ENCODE measurements at regions not wholly inside any gene's neighbourhood (a gene's known extent, or its start where the extent isn't known, plus 50 kb on each side); places are given as distances from the start of the nearest gene placed in this dataset.

- TF ChIP-seq POLR2A (IDR thresholded peaks at IDR 0.05; ENCODE audit: low read depth, low read length), result no peak
- no peak for TF ChIP-seq BHLHE40 (IDR thresholded peaks at IDR 0.05; ENCODE audit: borderline replicate concordance in 1 of 2, low read depth in 2 of 2, low read length in 1 of 2)
- TF ChIP-seq EZH2 (IDR thresholded peaks at IDR 0.05; ENCODE audit: borderline replicate concordance, control insufficient read depth, low read depth, low read length), result no peak
- TF ChIP-seq TCF7 (IDR thresholded peaks at IDR 0.05; ENCODE audit: borderline replicate concordance), result no peak
- TF ChIP-seq, protein P1, sequence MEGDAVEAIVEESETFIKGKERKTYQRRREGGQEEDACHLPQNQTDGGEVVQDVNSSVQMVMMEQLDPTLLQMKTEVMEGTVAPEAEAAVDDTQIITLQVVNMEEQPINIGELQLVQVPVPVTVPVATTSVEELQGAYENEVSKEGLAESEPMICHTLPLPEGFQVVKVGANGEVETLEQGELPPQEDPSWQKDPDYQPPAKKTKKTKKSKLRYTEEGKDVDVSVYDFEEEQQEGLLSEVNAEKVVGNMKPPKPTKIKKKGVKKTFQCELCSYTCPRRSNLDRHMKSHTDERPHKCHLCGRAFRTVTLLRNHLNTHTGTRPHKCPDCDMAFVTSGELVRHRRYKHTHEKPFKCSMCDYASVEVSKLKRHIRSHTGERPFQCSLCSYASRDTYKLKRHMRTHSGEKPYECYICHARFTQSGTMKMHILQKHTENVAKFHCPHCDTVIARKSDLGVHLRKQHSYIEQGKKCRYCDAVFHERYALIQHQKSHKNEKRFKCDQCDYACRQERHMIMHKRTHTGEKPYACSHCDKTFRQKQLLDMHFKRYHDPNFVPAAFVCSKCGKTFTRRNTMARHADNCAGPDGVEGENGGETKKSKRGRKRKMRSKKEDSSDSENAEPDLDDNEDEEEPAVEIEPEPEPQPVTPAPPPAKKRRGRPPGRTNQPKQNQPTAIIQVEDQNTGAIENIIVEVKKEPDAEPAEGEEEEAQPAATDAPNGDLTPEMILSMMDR (IDR thresholded peaks at IDR 0.05 in 2 of 3, conservative IDR thresholded peaks at IDR 0.05 in 1 of 3; ENCODE audit: control insufficient read depth in 2 of 3, extremely low read depth in 1 of 3, insufficient read depth in 1 of 3, low read depth in 3 of 3, low read length in 3 of 3), result no peak
- no peak for TF ChIP-seq BCL11A (IDR thresholded peaks at IDR 0.05; ENCODE audit: low read depth, low read length)
Measured at GRCh38 chr4:151561551-151562256, 152.7 kb downstream of the FHIP1A start.
